Mesenchymal stem cell (in vitro differentiated cells and primary cell): ENCODE measurements at regions not wholly inside any gene's neighbourhood (a gene's known extent, or its start where the extent isn't known, plus 50 kb on each side); places are given as distances from the start of the nearest gene placed in this dataset.

Source experiments
- DNase-seq: peaks from one replicate; pipeline ENCODE4 v3.0.0-alpha.2; 2013
- H2AFZ ChIP-seq: one replicate; pipeline ENCODE4 v1.6.1; 2013; ENCODE audit warnings: low read depth, mild to moderate bottlenecking, control low read depth, inconsistent platforms, low read length, moderate library complexity
- H2AK5ac ChIP-seq: 2 replicates; pipeline ENCODE4 v1.6.1; 2013; ENCODE audit warnings: low read length, moderate library complexity, mild to moderate bottlenecking, inconsistent platforms; ENCODE audit not compliant: severe bottlenecking
- H2BK120ac ChIP-seq: one replicate; pipeline ENCODE4 v1.6.1; 2013; ENCODE audit warnings: low read depth, mild to moderate bottlenecking, inconsistent platforms, low read length, moderate library complexity
- H2BK12ac ChIP-seq, 2 experiments: one replicate each; pipeline ENCODE4 v1.6.1; 2013; ENCODE audit warnings: inconsistent platforms in 2 of 2, low read length in 2 of 2, mild to moderate bottlenecking in 2 of 2, moderate library complexity in 2 of 2, control low read depth in 1 of 2
- H2BK15ac ChIP-seq: one replicate; pipeline ENCODE4 v1.6.1; 2013; ENCODE audit warnings: mild to moderate bottlenecking, low read depth, inconsistent platforms; ENCODE audit not compliant: poor library complexity, severe bottlenecking
- H2BK5ac ChIP-seq: 2 replicates; pipeline ENCODE4 v1.6.1; 2013; ENCODE audit warnings: low read depth, mild to moderate bottlenecking, low read length, control low read depth, inconsistent platforms; ENCODE audit not compliant: poor library complexity, severe bottlenecking
- H3K14ac ChIP-seq, 2 experiments: one replicate each; pipeline ENCODE4 v1.6.1; 2013; ENCODE audit warnings: inconsistent platforms in 2 of 2, low read length in 2 of 2, control low read depth in 1 of 2, mild to moderate bottlenecking in 1 of 2, moderate library complexity in 1 of 2
- H3K18ac ChIP-seq, 2 experiments: one replicate each; pipeline ENCODE4 v1.6.1; 2013; ENCODE audit warnings: inconsistent platforms in 2 of 2, low read length in 2 of 2, control low read depth in 1 of 2, low read depth in 1 of 2, mild to moderate bottlenecking in 1 of 2
- H3K23ac ChIP-seq, 2 experiments: one replicate each; pipeline ENCODE4 v1.6.1; 2013; ENCODE audit warnings: inconsistent platforms in 2 of 2, low read length in 2 of 2, mild to moderate bottlenecking in 2 of 2, moderate library complexity in 2 of 2, control low read depth in 1 of 2
- H3K27ac ChIP-seq: 2 replicates; pipeline ENCODE4 v1.5.1; 2013; ENCODE audit warnings: mild to moderate bottlenecking, moderate library complexity, low read length, control low read depth, inconsistent platforms; ENCODE audit not compliant: poor library complexity, severe bottlenecking
- H3K27me3 ChIP-seq, 2 experiments: 2 replicates each; pipeline versions ENCODE4 v1.6.1 to v1.7.0; 2013; ENCODE audit warnings: low read length in 2 of 2, mild to moderate bottlenecking in 2 of 2, moderate library complexity in 2 of 2, control low read depth in 1 of 2, inconsistent platforms in 1 of 2; ENCODE audit not compliant: control insufficient read depth in 1 of 2, insufficient read depth in 1 of 2
- H3K36me3 ChIP-seq, 2 experiments: 2 replicates each; pipeline versions ENCODE4 v1.6.1 to v1.7.0; 2013; ENCODE audit warnings: low read length in 2 of 2, control low read depth in 1 of 2, inconsistent platforms in 1 of 2, low read depth in 1 of 2, mild to moderate bottlenecking in 1 of 2; ENCODE audit not compliant: insufficient read depth in 2 of 2, control insufficient read depth in 1 of 2
- H3K4ac ChIP-seq, 2 experiments: one replicate each; pipeline ENCODE4 v1.6.1; 2013; ENCODE audit warnings: inconsistent platforms in 2 of 2, low read length in 2 of 2, mild to moderate bottlenecking in 2 of 2, moderate library complexity in 2 of 2, control low read depth in 1 of 2, low read depth in 1 of 2
- H3K4me1 ChIP-seq: 2 replicates; pipeline ENCODE4 v1.6.1; 2013; ENCODE audit warnings: low read depth, low read length, control low read depth; ENCODE audit not compliant: control insufficient read depth, insufficient read depth
- H3K4me2 ChIP-seq: 2 replicates; pipeline ENCODE4 v1.6.1; 2013; ENCODE audit warnings: low read length, mild to moderate bottlenecking, inconsistent platforms; ENCODE audit not compliant: poor library complexity, severe bottlenecking
- H3K4me3 ChIP-seq, 2 experiments: 2 replicates each; pipeline versions ENCODE4 v1.5.1 to v1.7.0; 2013; ENCODE audit warnings: low read length in 2 of 2, mild to moderate bottlenecking in 2 of 2, control low read depth in 1 of 2, low read depth in 1 of 2; ENCODE audit not compliant: insufficient read depth in 1 of 2
- H3K79me1 ChIP-seq: replicated peaks from 2 replicates; pipeline ENCODE4 v1.6.1; 2013; ENCODE audit warnings: mild to moderate bottlenecking, control low read depth, low read length, inconsistent platforms; ENCODE audit not compliant: poor library complexity, severe bottlenecking
- H3K9ac ChIP-seq: 2 replicates; pipeline ENCODE4 v1.7.0; 2013; ENCODE audit warnings: mild to moderate bottlenecking, low read length, moderate library complexity
- H3K9me3 ChIP-seq: 2 replicates; pipeline ENCODE4 v1.7.0; 2013; ENCODE audit warnings: mild to moderate bottlenecking, low read length; ENCODE audit not compliant: control insufficient read depth
- H4K8ac ChIP-seq: one replicate; pipeline ENCODE4 v1.6.1; 2013; ENCODE audit warnings: inconsistent platforms, mild to moderate bottlenecking, low read length, moderate library complexity
- H4K91ac ChIP-seq: one replicate; pipeline ENCODE4 v1.6.1; 2013; ENCODE audit warnings: mild to moderate bottlenecking, low read length, inconsistent platforms
- WGBS: methylation state at CpG from one replicate; pipeline ENCODE4 v1.1.7; 2013; ENCODE audit warnings: mixed read lengths; 5-methylcytosine and 5-hydroxymethylcytosine counted together

DNA sequence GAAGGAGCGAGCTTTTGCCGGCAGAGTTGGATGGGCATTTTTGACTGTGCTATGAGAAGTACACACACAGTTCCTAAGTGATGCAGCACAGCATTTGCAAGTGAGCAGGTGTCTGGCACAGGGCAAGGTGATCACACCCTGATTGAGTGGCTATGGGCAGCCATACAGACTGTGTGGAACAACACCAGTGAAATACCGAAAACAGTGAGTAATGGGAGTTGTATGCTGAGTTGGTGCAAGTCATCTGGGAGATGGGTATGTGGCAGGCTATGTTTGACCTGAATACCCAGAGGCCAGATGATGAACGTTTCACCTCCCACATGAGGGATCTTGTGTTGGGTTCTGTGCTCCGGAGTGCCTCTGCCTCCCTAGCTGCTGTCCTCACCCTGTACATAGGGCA is 53.5 kb upstream of the TIPARP start:
- no peaks in the 10 kb centered on the region for H3K9me3 ChIP-seq
- no peak overlapping the region for H3K9ac ChIP-seq
- WGBS = 89% methylated on average over 5 of the region's 5 CpGs
- H4K8ac ChIP-seq = no peak overlapping the region
- H3K4ac ChIP-seq = no peak overlapping the region
- no peaks in the 10 kb centered on the region for H3K79me1 ChIP-seq
- H3K18ac ChIP-seq = no peak overlapping the region
- H3K4me2 ChIP-seq = no peak overlapping the region
- no peak for DNase-seq
- H2AK5ac ChIP-seq = no peak overlapping the region
- H3K27ac ChIP-seq = no peak overlapping the region
- H4K91ac ChIP-seq = no peak overlapping the region
- no peak overlapping the region for H2BK120ac ChIP-seq
- no peak overlapping the region for H3K14ac ChIP-seq
- H3K27me3 ChIP-seq = no peaks in the 10 kb centered on the region
- peaks cover 8% of the 10 kb centered on the region for H3K4me1 ChIP-seq
- H3K36me3 ChIP-seq = no peaks in the 10 kb centered on the region
- no peak overlapping the region for H2BK15ac ChIP-seq
- no peak overlapping the region for H3K4me3 ChIP-seq
- no peak overlapping the region for H2AFZ ChIP-seq
- H2BK12ac ChIP-seq = peak overlapping the region; percentile 9 to 46
- H3K23ac ChIP-seq = no peak overlapping the region
- no peak overlapping the region for H2BK5ac ChIP-seq

DNA sequence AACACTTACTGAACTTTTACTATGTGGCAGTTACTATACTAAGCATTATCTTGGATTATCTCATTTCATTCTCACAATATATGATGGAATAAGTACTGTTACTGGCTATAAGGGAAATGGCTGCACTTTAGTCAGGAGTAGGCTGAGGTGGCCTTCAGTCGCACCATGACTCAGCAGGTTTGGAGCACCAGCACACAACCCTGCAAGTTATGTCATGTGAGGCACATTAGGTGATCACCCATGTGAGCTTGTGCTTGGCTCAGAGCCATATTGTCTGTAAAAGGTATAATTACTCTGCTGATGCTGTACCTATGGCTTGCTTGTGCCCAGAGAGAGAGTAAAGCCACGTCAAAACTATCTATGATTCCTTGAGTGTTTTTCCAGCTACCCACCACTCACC is 54.1 kb upstream of the TIPARP start:
- no peak overlapping the region for H3K18ac ChIP-seq
- no peak overlapping the region for H4K8ac ChIP-seq
- H3K27me3 ChIP-seq = no peaks in the 10 kb centered on the region
- H2BK12ac ChIP-seq = peak overlapping the region in 1 of 2 experiments; percentile 60
- H2AFZ ChIP-seq = no peak overlapping the region
- no peak overlapping the region for H3K4me2 ChIP-seq
- no peaks in the 10 kb centered on the region for H3K79me1 ChIP-seq
- H2BK5ac ChIP-seq = no peak overlapping the region
- peaks cover 6% of the 10 kb centered on the region for H3K4me1 ChIP-seq
- no peak for DNase-seq
- no peak overlapping the region for H2BK120ac ChIP-seq
- no peaks in the 10 kb centered on the region for H3K36me3 ChIP-seq
- H4K91ac ChIP-seq = no peak overlapping the region
- no peaks in the 10 kb centered on the region for H3K9me3 ChIP-seq
- no peak overlapping the region for H3K4ac ChIP-seq
- H2AK5ac ChIP-seq = no peak overlapping the region
- H3K27ac ChIP-seq = no peak overlapping the region
- 80% methylated on average over 2 of the region's 2 CpGs for whole genome bisulfite sequencing
- H3K9ac ChIP-seq = no peak overlapping the region
- H3K23ac ChIP-seq = no peak overlapping the region
- H2BK15ac ChIP-seq = no peak overlapping the region
- no peak overlapping the region for H3K14ac ChIP-seq
- no peak overlapping the region for H3K4me3 ChIP-seq

DNA sequence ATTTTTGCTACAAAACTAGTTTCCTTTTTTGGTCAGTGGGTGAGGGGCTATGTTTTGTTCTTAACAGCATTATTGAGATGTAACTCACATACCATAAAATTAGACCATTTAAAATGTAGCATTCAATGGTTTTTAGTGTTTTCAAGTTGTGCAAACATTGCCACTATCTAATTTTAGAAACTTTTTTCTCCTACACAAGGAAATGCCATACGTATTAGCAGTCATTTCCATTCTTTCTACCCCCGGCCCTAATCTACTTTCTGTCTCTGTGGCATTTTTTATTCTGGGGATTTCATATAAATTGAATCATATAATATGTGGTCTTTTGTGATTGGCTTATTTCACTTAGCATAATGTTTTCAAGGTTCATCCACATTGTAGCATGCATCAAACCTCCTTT is 55.0 kb upstream of the TIPARP start:
- H3K4ac ChIP-seq = no peak overlapping the region
- H3K18ac ChIP-seq = no peak overlapping the region
- no peak overlapping the region for H2BK15ac ChIP-seq
- no peak overlapping the region for H3K14ac ChIP-seq
- H3K9me3 ChIP-seq = no peaks in the 10 kb centered on the region
- no peaks in the 10 kb centered on the region for H3K36me3 ChIP-seq
- no peak overlapping the region for H3K9ac ChIP-seq
- H3K27me3 ChIP-seq = no peaks in the 10 kb centered on the region
- H2BK5ac ChIP-seq = no peak overlapping the region
- peak; percentile 54 for DNase-seq
- no peak overlapping the region for H3K4me3 ChIP-seq
- no peak overlapping the region for H2AFZ ChIP-seq
- H3K23ac ChIP-seq = no peak overlapping the region
- no peak overlapping the region for H2BK12ac ChIP-seq
- H3K4me2 ChIP-seq = no peak overlapping the region
- no peaks in the 10 kb centered on the region for H3K79me1 ChIP-seq
- H3K27ac ChIP-seq = no peak overlapping the region
- no peak overlapping the region for H2AK5ac ChIP-seq
- H4K8ac ChIP-seq = no peak overlapping the region
- no peak overlapping the region for H4K91ac ChIP-seq
- peaks cover 6% of the 10 kb centered on the region for H3K4me1 ChIP-seq
- H2BK120ac ChIP-seq = no peak overlapping the region
- no CpG with 5 or more reads among the region's 2 CpGs for WGBS

DNA sequence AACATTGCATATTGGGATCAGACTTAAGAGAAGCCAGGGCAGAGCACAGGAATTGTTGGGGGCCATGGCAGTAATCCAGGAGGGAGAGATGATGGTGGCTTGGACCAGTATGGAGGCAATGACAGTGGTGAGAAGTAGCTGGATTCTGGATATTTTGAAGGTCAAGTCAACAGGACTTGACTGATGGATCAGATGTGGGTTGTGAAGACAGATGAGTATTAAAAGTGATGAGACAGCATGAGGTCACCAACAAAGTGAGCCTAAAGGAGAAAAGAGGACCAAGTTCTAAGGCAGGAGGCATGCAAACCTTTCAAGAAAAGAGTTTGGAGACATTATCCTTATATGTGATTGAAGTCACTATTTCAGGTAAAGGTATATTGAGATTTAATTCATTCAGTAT is 56.6 kb upstream of the TIPARP start:
- no peak overlapping the region for H3K4me2 ChIP-seq
- no peak overlapping the region for H4K91ac ChIP-seq
- H2BK12ac ChIP-seq = peak overlapping the region in 1 of 2 experiments; percentile 33
- H3K14ac ChIP-seq = peak overlapping the region in 1 of 2 experiments; percentile 14
- H3K36me3 ChIP-seq = no peaks in the 10 kb centered on the region
- no peaks in the 10 kb centered on the region for H3K27me3 ChIP-seq
- DNase-seq = no peak
- H3K27ac ChIP-seq = no peak overlapping the region
- H3K79me1 ChIP-seq = no peaks in the 10 kb centered on the region
- H3K4me1 ChIP-seq = peaks cover 8% of the 10 kb centered on the region
- H2BK120ac ChIP-seq = no peak overlapping the region
- H4K8ac ChIP-seq = no peak overlapping the region
- no peak overlapping the region for H3K23ac ChIP-seq
- H2AK5ac ChIP-seq = peak overlapping the region; percentile 74
- H3K18ac ChIP-seq = peak overlapping the region in 1 of 2 experiments; percentile 73
- H2BK15ac ChIP-seq = no peak overlapping the region
- H2AFZ ChIP-seq = no peak overlapping the region
- H3K4ac ChIP-seq = no peak overlapping the region
- H2BK5ac ChIP-seq = no peak overlapping the region
- H3K9me3 ChIP-seq = no peaks in the 10 kb centered on the region
- no peak overlapping the region for H3K9ac ChIP-seq
- H3K4me3 ChIP-seq = no peak overlapping the region
